ENCODE measurements at regions not wholly inside any gene's neighbourhood (a gene's known extent, or its start where the extent isn't known, plus 50 kb on each side); places are given as distances from the start of the nearest gene placed in this dataset.

GRCh38 chr16:25419153-25419552 lies 161.5 kb upstream of the ZKSCAN2 start:
- Mint-ChIP-seq H3K27ac (ENCODE audit: unreplicated experiment) (no peak overlapping the region), H3K36me3 (ENCODE audit: low read depth) (no peaks in the 10 kb centered on the region), H3K4me1 (no peaks in the 10 kb centered on the region), H3K4me3 (no peak overlapping the region), H3K27me3 (ENCODE audit: low read depth) (no peaks in the 10 kb centered on the region), H3K9me3 (no peaks in the 10 kb centered on the region)
- TF ChIP-seq CTCF (conservative IDR thresholded peaks at IDR 0.05) = no peak
- DNase-seq (ENCODE audit: low read depth, low spot score) = no peak

- no peak for TF ChIP-seq CTCF (conservative IDR thresholded peaks at IDR 0.05)
- Mint-ChIP-seq H3K9me3 (no peaks in the 10 kb centered on the region), H3K36me3 (ENCODE audit: low read depth) (no peaks in the 10 kb centered on the region), H3K4me1 (no peaks in the 10 kb centered on the region), H3K27ac (ENCODE audit: unreplicated experiment) (no peak overlapping the region), H3K27me3 (ENCODE audit: low read depth) (no peaks in the 10 kb centered on the region), H3K4me3 (no peak overlapping the region)
- DNase-seq (ENCODE audit: low read depth, low spot score) = no peak
Measured at GRCh38 chr16:25416002-25416401, 158.4 kb upstream of the ZKSCAN2 start.

- no peak for TF ChIP-seq CTCF (conservative IDR thresholded peaks at IDR 0.05)
- Mint-ChIP-seq H3K9me3 (no peaks in the 10 kb centered on the region), H3K36me3 (ENCODE audit: low read depth) (no peaks in the 10 kb centered on the region), H3K27ac (ENCODE audit: unreplicated experiment) (no peak overlapping the region), H3K4me3 (no peak overlapping the region), H3K27me3 (ENCODE audit: low read depth) (no peaks in the 10 kb centered on the region), H3K4me1 (no peaks in the 10 kb centered on the region)
- DNase-seq (ENCODE audit: low read depth, low spot score) = no peak
Measured at GRCh38 chr16:25413975-25414374, 156.3 kb upstream of the ZKSCAN2 start.

- no peaks in the 10 kb centered on the region for H3K36me3 Mint-ChIP-seq (ENCODE audit: low read depth)
- no peaks in the 10 kb centered on the region for H3K4me1 Mint-ChIP-seq
- no peak overlapping the region for H3K27ac Mint-ChIP-seq (ENCODE audit: unreplicated experiment)
- H3K27me3 Mint-ChIP-seq (ENCODE audit: low read depth) = no peaks in the 10 kb centered on the region
- no peak overlapping the region for H3K4me3 Mint-ChIP-seq
- H3K9me3 Mint-ChIP-seq = no peaks in the 10 kb centered on the region
- TF ChIP-seq CTCF (conservative IDR thresholded peaks at IDR 0.05) = no peak
- no peak for DNase-seq (ENCODE audit: low read depth, low spot score)
Measured at GRCh38 chr16:25413133-25413532, 155.5 kb upstream of the ZKSCAN2 start.

GRCh38 chr16:25411396-25412081 lies 153.9 kb upstream of the ZKSCAN2 start:
- no peak overlapping the region for H3K4me3 Mint-ChIP-seq

More at GRCh38 chr16:25411396-25412081, 153.9 kb upstream of the ZKSCAN2 start:
- Mint-ChIP-seq H3K36me3 (ENCODE audit: low read depth) (no peaks in the 10 kb centered on the region), H3K9me3 (no peaks in the 10 kb centered on the region), H3K4me1 (no peaks in the 10 kb centered on the region), H3K27me3 (ENCODE audit: low read depth) (no peaks in the 10 kb centered on the region), H3K27ac (ENCODE audit: unreplicated experiment) (no peak overlapping the region)
- no peak for TF ChIP-seq CTCF (conservative IDR thresholded peaks at IDR 0.05)
- no peak for DNase-seq (ENCODE audit: low read depth, low spot score)
